Uterus (tissue), 2 donors: ENCODE measurements at regions not wholly inside any gene's neighbourhood (a gene's known extent, or its start where the extent isn't known, plus 50 kb on each side); places are given as distances from the start of the nearest gene placed in this dataset.

ENCODE experiments used
- CTCF ChIP-seq, 4 experiments: fragments of 200-600 bp in 2 of 4; fragments of 450-650 bp in 2 of 4; sonication (generic) in 2 of 4; IDR thresholded peaks; one replicate each; pipeline ENCODE4 v1.5.1; 2016 to 2019; ENCODE audit warnings: antibody characterized with exemption in 4 of 4, mild to moderate bottlenecking in 2 of 4, moderate library complexity in 1 of 4
- POLR2A ChIP-seq, 2 donors: fragments of 450-650 bp; IDR thresholded peaks; one replicate each; pipeline ENCODE4 v1.6.1; 2016; ENCODE audit warnings: antibody characterized with exemption in 2 of 2, mild to moderate bottlenecking in 1 of 2, moderate library complexity in 1 of 2

GRCh38 chr12:38501991-38502390 lies 185.4 kb downstream of the ALG10B start:
- TF ChIP-seq CTCF (IDR thresholded peaks at IDR 0.05) (no peak), POLR2A (IDR thresholded peaks at IDR 0.05) (no peak)
